GM12874 (cell line): ENCODE measurements at regions not wholly inside any gene's neighbourhood (a gene's known extent, or its start where the extent isn't known, plus 50 kb on each side); places are given as distances from the start of the nearest gene placed in this dataset.

ENCODE experiments used
- CTCF ChIP-seq: IDR thresholded peaks from 2 replicates; pipeline ENCODE4 v1.5.1; 2011; ENCODE audit warnings: low read depth, mild to moderate bottlenecking, control low read depth, low read length, moderate library complexity; ENCODE audit not compliant: insufficient read depth

- no peak for TF ChIP-seq CTCF
Measured at GRCh38 chr11:22138264-22138663, 54.6 kb upstream of the ANO5 start.
